Thyroid gland (tissue), 4 donors: ENCODE measurements at regions not wholly inside any gene's neighbourhood (a gene's known extent, or its start where the extent isn't known, plus 50 kb on each side); places are given as distances from the start of the nearest gene placed in this dataset.

ENCODE experiments used
- DNase-seq, 2 donors: peaks; one replicate each; pipeline ENCODE4 v3.0.0-alpha.2; 2019
- H3K27ac ChIP-seq, 3 donors: fragments of 200-600 bp; sonication (generic); 1 replicate in 2 of 3; 2 replicates in 1 of 3; pipeline ENCODE4 v1.5.1; 2016 to 2019; ENCODE audit warnings: mild to moderate bottlenecking in 1 of 3, moderate library complexity in 1 of 3
- H3K27me3 ChIP-seq: fragments of 200-600 bp; sonication (generic); one replicate; pipeline ENCODE4 v1.5.1; 2019
- H3K36me3 ChIP-seq, 2 donors: fragments of 200-600 bp; sonication (generic); one replicate each; pipeline ENCODE4 v1.5.1; 2016 to 2019
- H3K4me1 ChIP-seq, 2 donors: fragments of 200-600 bp; sonication (generic); one replicate each; pipeline ENCODE4 v1.5.1; 2017 to 2019
- H3K4me3 ChIP-seq, 3 donors: fragments of 200-600 bp; sonication (generic); replicated peaks in 1 of 3; 1 replicate in 2 of 3; 2 replicates in 1 of 3; pipeline ENCODE4 v1.5.1; 2016; ENCODE audit warnings: mild to moderate bottlenecking in 1 of 3
- H3K9me3 ChIP-seq: fragments of 200-600 bp; sonication (generic); one replicate; pipeline ENCODE4 v1.5.1; 2017
- POLR2A ChIP-seq, 2 donors: fragments of 450-650 bp; IDR thresholded peaks; one replicate each; pipeline ENCODE4 v1.6.1; 2017; ENCODE audit warnings: antibody characterized with exemption in 2 of 2, mild to moderate bottlenecking in 2 of 2, moderate library complexity in 1 of 2
- WGBS, 2 donors: methylation state at CpG; one replicate each; pipeline ENCODE4 v1.1.5; 2017; 5-methylcytosine and 5-hydroxymethylcytosine counted together
- intact Hi-C: fragments of 100-400 bp; cut with DNase I; formaldehyde crosslinking; loops from one replicate; pipeline ENCODE4 v1.15.1; 2023
- TF ChIP-seq, protein P1 (sequence below), 6 experiments: fragments of 200-600 bp in 3 of 6; fragments of 450-650 bp in 3 of 6; sonication (generic) in 3 of 6; IDR thresholded peaks; one replicate each; pipeline ENCODE4 v1.5.1; 2016 to 2019; ENCODE audit warnings: antibody characterized with exemption in 6 of 6, mild to moderate bottlenecking in 2 of 6, inconsistent platforms in 1 of 6, moderate library complexity in 1 of 6

DNA sequence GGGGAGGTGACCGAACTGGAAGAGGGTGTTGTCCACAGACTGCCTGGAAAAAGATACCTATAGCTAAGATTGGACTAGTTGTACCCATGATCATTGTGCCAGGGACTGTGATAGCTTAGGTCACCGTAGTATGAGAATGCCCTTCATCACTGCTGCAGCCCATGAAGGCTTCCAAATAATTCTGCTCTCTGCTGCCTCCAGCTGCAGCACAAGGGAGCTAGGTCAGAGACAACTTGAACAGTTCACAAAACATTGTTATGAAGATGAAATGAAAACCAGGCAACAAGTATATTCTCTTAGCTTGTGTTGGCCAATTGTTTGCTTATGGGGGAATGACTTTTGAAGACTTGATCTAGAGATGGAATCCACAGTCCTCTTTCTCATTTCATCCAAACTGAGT, 246.7 kb downstream of the MRPL39 start:
- Histone ChIP-seq H3K4me3 (no peak overlapping the region), H3K36me3 (no peaks in the 10 kb centered on the region), H3K4me1 (no peaks in the 10 kb centered on the region), H3K9me3 (no peaks in the 10 kb centered on the region), H3K27ac (no peak overlapping the region), H3K27me3 (no peaks in the 10 kb centered on the region)
- TF ChIP-seq, protein P1, sequence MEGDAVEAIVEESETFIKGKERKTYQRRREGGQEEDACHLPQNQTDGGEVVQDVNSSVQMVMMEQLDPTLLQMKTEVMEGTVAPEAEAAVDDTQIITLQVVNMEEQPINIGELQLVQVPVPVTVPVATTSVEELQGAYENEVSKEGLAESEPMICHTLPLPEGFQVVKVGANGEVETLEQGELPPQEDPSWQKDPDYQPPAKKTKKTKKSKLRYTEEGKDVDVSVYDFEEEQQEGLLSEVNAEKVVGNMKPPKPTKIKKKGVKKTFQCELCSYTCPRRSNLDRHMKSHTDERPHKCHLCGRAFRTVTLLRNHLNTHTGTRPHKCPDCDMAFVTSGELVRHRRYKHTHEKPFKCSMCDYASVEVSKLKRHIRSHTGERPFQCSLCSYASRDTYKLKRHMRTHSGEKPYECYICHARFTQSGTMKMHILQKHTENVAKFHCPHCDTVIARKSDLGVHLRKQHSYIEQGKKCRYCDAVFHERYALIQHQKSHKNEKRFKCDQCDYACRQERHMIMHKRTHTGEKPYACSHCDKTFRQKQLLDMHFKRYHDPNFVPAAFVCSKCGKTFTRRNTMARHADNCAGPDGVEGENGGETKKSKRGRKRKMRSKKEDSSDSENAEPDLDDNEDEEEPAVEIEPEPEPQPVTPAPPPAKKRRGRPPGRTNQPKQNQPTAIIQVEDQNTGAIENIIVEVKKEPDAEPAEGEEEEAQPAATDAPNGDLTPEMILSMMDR (IDR thresholded peaks at IDR 0.05), result no peak
- TF ChIP-seq POLR2A (IDR thresholded peaks at IDR 0.05), result no peak
- 84 to 88% methylated on average over 2 of the region's 2 CpGs for WGBS, 2 donors
- DNase-seq, result no peak
- intact Hi-C loops, result no loop called here

DNA sequence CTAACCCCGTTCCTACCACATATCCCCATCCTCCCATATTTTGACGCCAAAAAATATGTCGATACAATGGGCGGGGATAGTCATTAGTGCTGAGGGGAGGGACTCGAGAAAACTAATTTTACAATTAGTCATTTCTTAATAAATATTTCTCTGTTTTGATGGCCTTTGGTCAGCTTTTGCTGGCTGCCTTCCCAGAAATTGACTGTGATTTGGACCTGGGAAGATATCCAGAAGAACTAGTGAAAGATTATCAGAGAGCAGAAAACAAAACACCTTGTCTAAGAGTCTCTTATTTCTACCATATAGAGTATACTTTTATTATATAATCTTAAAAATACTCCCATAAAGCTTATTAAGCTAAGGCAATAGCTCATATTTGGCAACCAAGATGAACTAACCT, 247.6 kb downstream of the MRPL39 start:
- TF ChIP-seq, protein P1 (IDR thresholded peaks at IDR 0.05), result no peak
- Histone ChIP-seq H3K27me3 (no peaks in the 10 kb centered on the region), H3K27ac (no peak overlapping the region), H3K4me3 (no peak overlapping the region), H3K9me3 (no peaks in the 10 kb centered on the region), H3K4me1 (no peaks in the 10 kb centered on the region), H3K36me3 (no peaks in the 10 kb centered on the region)
- DNase-seq, result no peak
- 89 to 92% methylated on average over 5 of the region's 5 CpGs for WGBS, 2 donors
- intact Hi-C loops, result no loop called here

DNA sequence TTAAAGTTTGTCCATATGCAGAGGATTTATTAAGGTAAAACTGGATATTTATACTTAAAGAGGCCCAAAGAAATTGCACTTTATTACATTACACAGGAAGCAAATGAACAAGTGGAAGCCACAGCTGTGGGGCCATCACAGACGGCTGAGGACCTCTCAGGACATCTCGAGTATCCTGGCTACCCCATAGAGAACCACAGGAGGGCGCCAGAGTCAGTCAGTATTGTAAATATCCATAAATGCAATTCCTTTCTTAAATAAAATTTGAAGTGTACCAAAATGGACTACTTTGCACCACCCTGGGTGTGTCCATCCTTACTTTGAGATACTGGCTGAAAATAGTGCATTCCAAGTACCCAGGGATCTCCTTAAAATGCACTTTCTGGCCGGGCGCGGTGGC, 257.2 kb downstream of the MRPL39 start:
- no peaks in the 10 kb centered on the region for H3K36me3 ChIP-seq
- intact Hi-C loops, result no loop called here
- H3K4me1 ChIP-seq, result no peaks in the 10 kb centered on the region
- DNase-seq, result peak in 1 of 2 donors; percentile 4
- H3K4me3 ChIP-seq, result no peak overlapping the region
- WGBS, 2 donors, result 73 to 78% methylated on average over 6 of the region's 6 CpGs
- no peak for TF ChIP-seq POLR2A (IDR thresholded peaks at IDR 0.05)
- TF ChIP-seq, protein P1 (IDR thresholded peaks at IDR 0.05), result no peak
- H3K27me3 ChIP-seq, result no peaks in the 10 kb centered on the region
- no peak overlapping the region for H3K27ac ChIP-seq
- no peaks in the 10 kb centered on the region for H3K9me3 ChIP-seq

DNA sequence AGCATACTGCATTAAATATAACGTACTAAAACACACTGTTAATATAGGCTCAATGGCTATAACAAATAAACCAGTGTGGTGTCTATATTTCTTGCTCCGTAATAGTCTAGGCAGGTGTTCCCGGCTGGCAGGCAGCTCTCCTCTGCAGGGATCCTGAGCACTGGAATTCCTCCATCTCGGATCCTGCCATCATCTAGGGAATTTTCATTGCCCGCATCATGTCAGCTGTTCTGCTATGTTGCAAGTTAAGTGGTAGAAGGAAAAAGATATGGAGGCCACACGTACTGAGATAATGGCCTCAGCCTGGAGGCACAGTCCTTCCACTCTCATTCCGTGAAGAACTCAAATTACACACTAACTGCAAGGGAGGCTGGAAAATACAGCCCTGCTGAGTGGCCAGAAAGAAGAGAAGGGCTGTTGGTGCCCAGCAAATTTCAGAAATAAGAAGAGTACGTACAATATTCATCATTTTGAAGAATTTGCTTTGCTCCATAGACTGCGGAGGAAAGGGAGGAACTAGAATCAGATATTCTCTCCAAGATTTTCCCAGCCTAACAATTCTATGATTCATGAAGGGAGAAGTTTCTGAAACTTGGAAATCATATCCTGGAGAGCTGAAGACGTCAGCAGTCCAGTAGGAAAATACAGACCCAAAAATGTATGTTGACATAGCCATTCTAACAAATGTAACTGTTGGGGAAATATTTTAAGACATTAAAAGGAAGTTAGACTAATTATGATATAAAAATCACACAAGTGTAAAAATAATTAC, 263.3 kb downstream of the MRPL39 start:
- Histone ChIP-seq H3K36me3 (no peaks in the 10 kb centered on the region), H3K4me3 (no peak overlapping the region), H3K9me3 (no peaks in the 10 kb centered on the region), H3K27me3 (no peaks in the 10 kb centered on the region), H3K27ac (no peak overlapping the region), H3K4me1 (no peaks in the 10 kb centered on the region)
- 76 to 82% methylated on average over 10 of the region's 10 CpGs for WGBS, 2 donors
- intact Hi-C loops, result no loop called here
- TF ChIP-seq POLR2A (IDR thresholded peaks at IDR 0.05), result no peak
- TF ChIP-seq, protein P1 (IDR thresholded peaks at IDR 0.05), result no peak
- DNase-seq, result no peak

DNA sequence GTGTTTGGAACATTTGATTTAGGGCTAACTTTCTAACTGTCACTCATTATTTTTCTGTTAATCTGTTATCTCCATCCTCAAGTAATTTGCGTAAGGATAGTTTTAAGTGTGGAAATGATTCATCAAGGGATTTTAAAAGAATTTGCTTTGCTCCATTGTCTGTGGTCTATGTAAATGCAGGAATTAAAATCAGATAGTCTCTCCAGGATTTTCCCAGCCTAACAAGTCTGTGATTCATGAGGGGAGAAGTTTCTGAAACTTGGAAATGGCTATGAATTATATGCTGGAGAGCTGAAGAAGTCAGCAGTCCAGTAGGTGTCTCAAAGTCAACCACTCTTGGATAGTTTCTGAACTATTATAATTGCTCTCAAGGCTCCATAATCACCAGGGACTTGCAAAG, 264.5 kb downstream of the MRPL39 start:
- intact Hi-C loops, result no loop called here
- H3K27me3 ChIP-seq, result no peaks in the 10 kb centered on the region
- H3K27ac ChIP-seq, result no peak overlapping the region
- no peak for TF ChIP-seq POLR2A (IDR thresholded peaks at IDR 0.05)
- TF ChIP-seq, protein P1 (IDR thresholded peaks at IDR 0.05), result no peak
- 90 to 93% methylated on average over 1 of the region's 1 CpG for WGBS, 2 donors
- no peaks in the 10 kb centered on the region for H3K4me1 ChIP-seq
- DNase-seq, result no peak
- no peaks in the 10 kb centered on the region for H3K9me3 ChIP-seq
- no peaks in the 10 kb centered on the region for H3K36me3 ChIP-seq
- H3K4me3 ChIP-seq, result no peak overlapping the region
